ENCODE measurements at regions not wholly inside any gene's neighbourhood (a gene's known extent, or its start where the extent isn't known, plus 50 kb on each side); places are given as distances from the start of the nearest gene placed in this dataset.

- Histone ChIP-seq H3K4me3 (no peak overlapping the region), H3K4me1 (ENCODE audit: insufficient read depth) (no peaks in the 10 kb centered on the region), H3K9me2 (ENCODE audit: insufficient read depth) (peaks cover 9% of the 10 kb centered on the region; the same call in 1 of the 2 replicates), H3F3A (replicated peaks; ENCODE audit: low read depth) (no peaks in the 10 kb centered on the region), H3K27ac (ENCODE audit: low read depth) (no peak overlapping the region), H3K36me3 (ENCODE audit: insufficient read depth) (no peaks in the 10 kb centered on the region), H3K4me2 (no peak overlapping the region), H3K27me3 (ENCODE audit: insufficient read depth) (no peaks in the 10 kb centered on the region), H3K79me2 (replicated peaks; ENCODE audit: insufficient read depth) (no peaks in the 10 kb centered on the region), H2AFZ (no peak overlapping the region), H4K20me1 (replicated peaks; ENCODE audit: insufficient read depth) (no peaks in the 10 kb centered on the region)
- Mint-ChIP-seq H3K27ac (no peak overlapping the region), H3K9me3 (peaks cover 36% of the 10 kb centered on the region), H3K4me3 (no peak overlapping the region), H3K36me3 (ENCODE audit: low read depth) (peaks cover 22% of the 10 kb centered on the region), H3K27me3 (ENCODE audit: insufficient read depth, low read depth, poor library complexity) (no peaks in the 10 kb centered on the region), H3K4me1 (no peaks in the 10 kb centered on the region)
- ATAC-seq (no peak), DNase-seq (ENCODE audit: low spot score) (no peak)
- TF ChIP-seq POLR2AphosphoS5 (IDR thresholded peaks at IDR 0.05; ENCODE audit: low read depth) (no peak), ETS1 (IDR thresholded peaks at IDR 0.05) (no peak), ZNF114 (CRISPR knock-in tag; IDR thresholded peaks at IDR 0.05) (no peak), STAT1 (IDR thresholded peaks at IDR 0.05; ENCODE audit: unreplicated experiment) (no peak), NANOG (IDR thresholded peaks at IDR 0.05; ENCODE audit: borderline replicate concordance) (no peak), EZH2 (IDR thresholded peaks at IDR 0.05; ENCODE audit: low read depth, unreplicated experiment) (no peak), ZNF462 (CRISPR knock-in tag; IDR thresholded peaks at IDR 0.05) (no peak), CREB1 (CRISPR knock-in tag; IDR thresholded peaks at IDR 0.05; ENCODE audit: low read depth) (no peak), JUNB (IDR thresholded peaks at IDR 0.05; ENCODE audit: unreplicated experiment) (no peak)
These were observed 701.9 kb downstream of the IGSF11 start for GRCh38 chr3:118332699-118333098.

All from GM23338 (cell line).